CD1c-positive myeloid dendritic cell (primary cell): ENCODE measurements at regions not wholly inside any gene's neighbourhood (a gene's known extent, or its start where the extent isn't known, plus 50 kb on each side); places are given as distances from the start of the nearest gene placed in this dataset.

Experiments
- DNase-seq: peaks from one replicate; pipeline ENCODE4 v3.0.0-alpha.2; 2016; ENCODE audit errors: extremely low spot score

GRCh38 chr5:105836268-105836667 is 1834.5 kb downstream of the EFNA5 start:
- no peak for DNase-seq

DNA sequence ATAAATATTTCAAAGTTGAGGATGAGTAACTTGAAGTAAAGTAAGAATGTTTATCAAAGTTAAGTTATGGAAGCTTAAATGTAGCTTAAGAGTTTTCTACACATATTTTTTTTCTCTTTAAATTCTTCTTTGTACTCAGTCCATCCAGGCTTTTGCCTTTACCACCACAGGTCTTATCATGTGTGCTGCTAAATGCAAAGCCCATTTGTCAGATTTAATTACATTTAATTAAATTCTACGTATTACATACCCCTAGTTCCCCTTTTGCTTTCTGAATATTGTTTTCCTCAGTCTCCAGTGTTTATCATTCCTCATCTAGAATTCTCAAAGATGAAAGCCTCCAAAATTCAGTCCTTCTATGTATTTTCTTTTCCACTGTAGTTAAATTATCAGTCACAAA is 1841.9 kb downstream of the EFNA5 start:
- no peak for DNase-seq

DNA sequence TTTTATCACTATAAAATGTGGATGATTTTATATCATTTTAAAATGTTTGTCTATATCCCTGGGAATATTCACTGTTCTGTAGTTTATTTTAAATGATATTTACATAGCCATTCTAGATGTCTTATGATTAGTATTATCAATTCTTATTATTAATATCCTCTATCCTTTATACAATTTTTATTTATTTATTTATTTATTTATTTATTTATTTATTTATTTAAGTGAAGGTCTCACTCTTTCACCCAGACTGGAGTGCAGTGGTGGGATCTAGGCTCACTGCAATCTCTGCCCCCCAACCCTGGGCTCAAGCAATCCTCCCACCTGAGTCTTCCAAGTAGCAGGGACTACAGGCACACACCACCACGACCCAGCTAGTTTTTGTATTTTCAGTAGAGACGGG is 1848.9 kb downstream of the EFNA5 start:
- no peak for DNase-seq

DNA sequence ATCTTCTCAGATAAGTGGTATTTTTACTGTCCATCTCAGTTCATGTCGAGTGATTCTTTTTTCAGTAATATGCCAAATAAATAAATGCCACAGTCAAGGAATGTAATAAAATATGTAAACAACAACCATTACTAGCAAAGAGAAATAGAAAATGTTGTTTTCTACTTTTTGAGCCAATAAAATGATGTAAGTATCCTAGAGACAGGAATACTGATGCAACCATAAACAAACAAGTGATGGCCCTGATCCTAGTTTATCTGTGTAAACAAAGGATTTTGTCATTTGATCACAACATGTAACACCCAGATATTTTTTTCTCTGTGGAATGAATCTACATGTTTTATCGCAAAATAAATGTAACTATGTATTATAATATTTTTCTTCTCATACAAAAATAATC is 1852.8 kb downstream of the EFNA5 start:
- DNase-seq, result no peak

DNA sequence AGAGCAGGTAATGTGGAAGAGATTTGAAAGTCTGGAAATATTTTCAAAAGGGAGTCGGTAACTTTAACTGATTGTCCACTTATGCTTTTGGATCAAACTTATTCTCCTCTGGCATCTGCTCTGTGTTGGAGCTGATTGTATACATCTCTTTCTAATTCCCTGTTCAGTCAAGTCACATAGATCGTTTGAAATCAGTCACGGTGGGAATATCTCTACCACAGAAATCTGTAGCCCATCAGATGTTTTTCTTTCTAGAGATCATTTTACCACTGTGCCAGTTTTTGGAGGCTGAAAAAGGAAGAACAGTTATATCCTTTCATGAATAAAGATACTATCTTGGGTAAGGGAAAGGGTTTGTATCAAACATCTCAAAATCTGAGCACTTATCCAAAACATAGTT is 1853.3 kb downstream of the EFNA5 start:
- no peak for DNase-seq

DNA sequence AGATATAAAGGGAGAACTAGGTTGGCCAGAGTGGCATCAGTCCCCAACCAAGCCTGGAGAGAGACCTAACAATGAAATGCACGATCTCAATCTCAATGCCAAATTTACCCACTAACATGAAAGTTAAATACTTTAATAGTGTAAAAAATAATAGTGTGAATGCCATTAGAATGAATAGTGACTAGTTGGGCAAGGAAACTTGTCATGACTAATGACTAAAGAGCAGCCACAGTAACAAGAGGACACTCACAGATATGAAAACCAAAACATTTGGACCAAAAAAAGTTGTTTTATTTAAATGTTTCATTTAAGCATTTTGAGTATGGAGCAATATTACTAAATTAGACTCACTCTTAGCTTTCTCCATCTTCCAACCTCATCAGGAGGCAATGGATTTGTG is 1853.8 kb downstream of the EFNA5 start:
- DNase-seq, result no peak

DNA sequence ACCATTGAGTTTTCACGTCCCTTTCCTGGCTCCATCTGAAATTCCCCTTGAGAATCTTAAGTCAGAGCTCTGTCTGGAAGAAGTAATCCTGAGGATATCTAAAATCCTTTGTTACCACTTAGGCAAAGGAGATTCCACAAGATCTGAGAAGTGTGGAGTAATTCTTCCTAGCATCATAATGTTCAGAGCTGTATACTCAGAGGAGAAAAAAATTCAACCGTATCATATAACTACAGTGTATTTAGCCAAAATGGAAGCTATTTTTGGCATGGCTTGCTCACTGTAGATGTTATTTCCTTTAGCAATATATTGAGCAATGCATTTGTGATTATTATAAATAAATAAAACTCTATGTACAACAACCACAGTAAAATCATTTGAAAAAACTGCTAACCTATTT is 1858.4 kb downstream of the EFNA5 start:
- DNase-seq, result no peak

GRCh38 chr5:105807951-105808350 is 1862.8 kb downstream of the EFNA5 start:
- DNase-seq, result no peak

DNA sequence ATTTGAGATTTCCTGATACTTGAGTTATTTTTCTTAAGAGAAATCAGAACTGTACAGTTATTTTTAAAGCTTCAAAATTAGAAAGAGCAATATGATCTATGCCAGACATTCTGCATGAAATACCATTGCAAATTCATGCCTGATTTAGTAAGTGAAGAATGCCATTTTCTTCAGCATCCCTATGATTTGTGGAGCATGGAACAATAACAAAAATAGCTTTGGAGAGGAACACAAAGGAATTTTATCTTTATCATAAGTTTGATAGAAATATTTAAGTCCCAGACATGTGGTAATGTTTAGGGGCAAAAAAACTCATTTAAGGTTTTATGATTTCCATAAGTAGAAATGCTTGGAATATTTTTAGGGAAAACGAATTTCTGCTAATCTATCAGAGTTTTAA is 1863.4 kb downstream of the EFNA5 start:
- DNase-seq, result no peak

DNA sequence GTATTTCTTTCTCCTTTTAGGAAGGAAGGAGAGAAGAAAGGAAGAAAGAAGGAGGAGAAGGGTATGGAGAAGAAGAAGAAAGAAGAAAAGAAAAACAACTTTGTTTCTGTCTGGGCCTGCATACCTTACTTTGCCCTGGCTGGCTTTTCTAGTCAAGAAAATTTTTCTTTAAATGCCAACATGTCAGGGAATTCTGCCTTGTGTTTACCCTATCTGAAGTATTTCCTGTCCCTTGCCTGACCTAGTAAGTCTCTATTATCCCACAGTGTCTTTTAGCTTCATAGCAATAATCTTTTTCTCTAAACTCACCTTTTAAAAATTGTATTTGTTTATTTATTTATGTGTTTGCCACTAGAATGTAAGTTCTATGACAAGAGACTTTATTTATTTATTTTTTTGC is 1864.1 kb downstream of the EFNA5 start:
- DNase-seq, result no peak

- DNase-seq, result no peak
These were observed 1867.3 kb downstream of the EFNA5 start for GRCh38 chr5:105803431-105803830.

GRCh38 chr5:105794578-105794977 is 1876.2 kb downstream of the EFNA5 start:
- DNase-seq, result no peak

DNA sequence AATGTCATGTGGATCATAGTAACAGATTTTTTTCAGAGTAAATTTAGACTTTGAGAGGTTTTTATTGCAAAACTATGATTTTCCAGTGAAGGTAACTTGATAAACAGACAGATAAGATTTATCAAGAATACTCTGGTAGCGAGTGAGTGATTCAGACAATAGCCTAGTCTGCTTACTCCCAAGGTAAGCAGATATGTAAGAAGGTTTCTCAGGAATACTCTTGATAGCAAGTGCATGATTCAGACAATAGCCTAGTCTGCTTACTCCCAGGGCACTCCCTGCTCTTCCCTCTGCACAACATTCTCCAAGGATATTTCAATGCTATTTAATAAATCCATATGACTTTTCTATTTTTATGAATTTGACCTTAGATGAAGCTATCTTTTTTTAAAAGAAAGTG is 1881.5 kb downstream of the EFNA5 start:
- no peak for DNase-seq

DNA sequence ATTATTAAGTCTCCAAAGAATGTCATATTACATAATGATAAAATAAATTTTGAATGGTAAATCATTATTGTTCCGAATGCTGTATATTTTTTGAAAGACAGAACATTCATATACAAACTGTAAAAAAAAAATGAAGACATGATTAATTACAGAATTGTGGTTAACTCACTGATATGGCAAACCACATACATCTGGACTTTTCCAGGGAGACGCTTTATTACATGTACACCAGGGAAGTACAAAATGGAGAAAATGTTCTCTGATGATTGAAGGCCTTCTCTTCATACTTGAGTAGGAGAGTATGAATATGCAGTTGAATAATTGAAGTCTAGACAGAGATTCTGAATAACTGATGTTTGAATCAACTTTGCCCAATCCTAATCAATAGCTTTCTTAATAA is 1886.9 kb downstream of the EFNA5 start:
- DNase-seq, result no peak

- DNase-seq, result no peak
These were observed 1888.2 kb downstream of the EFNA5 start for GRCh38 chr5:105782501-105782900.

DNA sequence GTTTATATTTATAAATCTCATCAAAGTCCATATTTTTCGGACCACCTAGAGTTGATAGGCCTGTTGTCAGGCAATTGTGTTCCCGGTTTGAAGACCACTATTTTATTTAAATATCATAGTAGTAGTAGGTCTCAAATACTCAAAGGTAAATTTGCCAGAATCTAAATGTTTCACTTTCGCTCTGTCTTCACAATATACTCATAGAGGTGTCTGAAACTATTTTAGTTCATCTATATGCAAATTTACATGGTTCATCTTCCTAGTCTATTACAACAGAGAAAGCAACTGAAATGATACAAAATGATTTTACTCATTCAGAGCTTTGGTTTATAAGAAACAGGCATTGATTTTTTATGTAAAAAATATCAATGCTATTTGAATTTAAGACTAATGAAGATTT is 1897.5 kb downstream of the EFNA5 start:
- no peak for DNase-seq

GRCh38 chr5:105767267-105767666 is 1903.5 kb downstream of the EFNA5 start:
- no peak for DNase-seq

DNA sequence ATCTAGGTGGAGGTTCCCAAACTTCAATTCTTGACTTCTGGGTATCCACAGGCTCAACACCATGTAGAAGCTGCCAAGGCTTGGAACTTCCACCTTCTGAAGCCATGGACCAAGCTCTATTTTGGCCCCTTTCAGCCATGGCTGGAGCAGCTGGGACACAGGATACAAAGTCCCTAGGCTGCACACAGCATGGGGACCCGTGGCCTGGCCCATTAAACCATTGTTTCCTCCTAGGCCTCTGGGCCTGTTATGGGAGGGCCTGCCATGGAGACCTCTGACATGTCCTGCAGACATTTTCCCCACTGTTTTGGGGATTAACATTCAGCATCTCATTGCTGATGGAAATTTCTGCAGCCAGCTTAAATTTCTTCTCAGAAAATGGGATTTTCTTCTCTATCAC is 1908.0 kb downstream of the EFNA5 start:
- no peak for DNase-seq

DNA sequence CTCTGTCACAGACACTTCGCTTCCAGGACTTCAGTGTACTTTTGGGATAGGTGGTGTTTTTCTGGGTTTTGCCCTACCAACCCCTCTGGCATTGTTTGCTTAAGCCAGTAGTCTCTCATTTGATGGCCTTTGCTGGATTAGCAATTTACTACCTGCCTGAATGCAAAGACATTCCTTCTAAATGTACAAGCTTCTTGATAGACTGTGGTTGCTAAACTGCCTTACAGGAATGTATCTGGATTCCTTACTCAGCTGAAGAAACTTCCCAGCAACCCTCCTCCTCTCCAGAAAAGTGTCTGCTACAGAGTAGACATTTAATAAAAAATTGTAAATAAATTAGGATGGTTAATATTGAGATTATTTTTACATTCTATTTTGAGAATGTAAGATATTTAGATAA is 1916.7 kb downstream of the EFNA5 start:
- no peak for DNase-seq

GRCh38 chr5:105752801-105753200 is 1917.9 kb downstream of the EFNA5 start:
- DNase-seq, result no peak

DNA sequence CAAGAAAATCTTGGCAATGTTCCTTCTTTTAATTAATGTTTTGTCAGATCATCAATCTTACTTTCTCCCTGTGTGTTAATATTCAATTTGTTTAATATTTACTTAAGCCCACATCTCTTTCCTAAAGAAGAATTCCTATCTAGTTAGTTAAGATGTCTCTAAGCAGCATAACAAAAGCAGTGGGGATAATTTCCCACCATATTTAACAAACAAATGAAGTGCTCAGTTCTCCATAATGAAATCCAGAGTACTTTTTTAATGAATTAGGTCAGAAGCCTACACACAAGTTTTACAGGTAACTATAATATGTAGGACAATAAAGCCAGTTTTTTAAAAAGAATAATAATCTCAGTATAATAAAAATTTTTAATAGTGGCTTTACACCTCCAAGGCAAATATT is 1918.8 kb downstream of the EFNA5 start:
- no peak for DNase-seq

DNA sequence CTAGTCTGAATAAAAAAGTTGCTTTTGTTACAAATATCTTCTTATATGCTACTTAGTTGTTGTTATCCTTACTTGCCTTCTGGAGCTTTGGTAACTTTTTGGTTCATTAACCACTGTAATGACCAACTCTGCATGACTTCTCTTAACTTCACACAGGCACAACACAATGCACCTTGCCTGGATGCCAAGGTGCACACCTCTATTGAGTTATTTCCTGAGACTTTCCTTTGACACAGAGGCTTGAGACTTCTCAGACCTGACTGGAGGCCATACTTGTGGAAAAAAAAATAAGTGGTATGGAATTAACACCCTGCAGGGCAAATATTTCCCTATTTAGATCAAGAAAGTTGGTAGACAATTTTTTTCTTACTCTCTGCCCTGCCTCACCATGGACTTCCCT is 1925.6 kb downstream of the EFNA5 start:
- DNase-seq, result no peak

DNA sequence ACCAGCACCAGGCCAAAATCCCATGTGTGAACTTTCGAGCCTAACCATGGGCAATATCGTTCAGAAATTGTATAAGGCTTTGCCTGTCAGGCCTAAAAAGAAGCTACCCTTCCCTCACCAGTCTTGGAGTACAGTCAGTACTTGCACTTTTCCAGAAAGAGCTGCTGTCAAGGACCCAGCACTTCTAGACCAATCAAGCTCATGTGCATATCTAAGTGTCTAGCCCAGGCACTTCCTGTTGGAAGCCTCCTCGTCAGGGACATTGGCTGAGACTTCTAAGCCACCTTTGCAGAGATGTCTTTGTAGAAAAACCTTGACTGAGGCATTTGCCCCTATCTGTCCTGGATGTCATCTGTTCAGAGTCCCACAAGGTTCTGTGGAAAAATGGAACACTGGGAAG is 1930.5 kb downstream of the EFNA5 start:
- DNase-seq, result no peak

- no peak for DNase-seq
These were observed 1931.0 kb downstream of the EFNA5 start for GRCh38 chr5:105739732-105740131.

- DNase-seq, result no peak
These were observed 1935.0 kb downstream of the EFNA5 start for GRCh38 chr5:105735704-105736103.
